Esophagus muscularis mucosa (tissue), 4 donors: ENCODE measurements at regions not wholly inside any gene's neighbourhood (a gene's known extent, or its start where the extent isn't known, plus 50 kb on each side); places are given as distances from the start of the nearest gene placed in this dataset.

Experiments used
- DNase-seq: peaks from one replicate; pipeline ENCODE4 v3.0.0-alpha.2; 2017; ENCODE audit errors: extremely low spot score
- H3K27ac ChIP-seq, 4 donors: fragments of 200-600 bp; sonication (generic); replicated peaks in 1 of 4; 1 replicate in 3 of 4; 2 replicates in 1 of 4; pipeline ENCODE4 v1.5.1; 2016 to 2019; ENCODE audit warnings: mild to moderate bottlenecking in 1 of 4
- H3K27me3 ChIP-seq, 4 donors: fragments of 200-600 bp; sonication (generic); one replicate each; pipeline versions ENCODE4 v1.5.1 to v1.6.0; 2016 to 2019
- H3K36me3 ChIP-seq, 4 donors: fragments of 200-600 bp; sonication (generic); one replicate each; pipeline ENCODE4 v1.5.1; 2016 to 2019
- H3K4me1 ChIP-seq, 4 donors: fragments of 200-600 bp; sonication (generic); one replicate each; pipeline ENCODE4 v1.5.1; 2016 to 2019
- H3K4me3 ChIP-seq, 4 donors: fragments of 200-600 bp; sonication (generic); 1 replicate in 2 of 4; 2 replicates in 2 of 4; pipeline ENCODE4 v1.5.1; 2016 to 2019; ENCODE audit warnings: mild to moderate bottlenecking in 4 of 4, moderate library complexity in 1 of 4
- H3K9me3 ChIP-seq, 4 donors: fragments of 200-600 bp; sonication (generic); 1 replicate in 3 of 4; 2 replicates in 1 of 4; pipeline ENCODE4 v1.5.1; 2016 to 2019
- CTCF ChIP-seq, 3 experiments: fragments of 200-600 bp in 2 of 3; fragments of 450-650 bp in 1 of 3; sonication (generic) in 2 of 3; IDR thresholded peaks; one replicate each; pipeline ENCODE4 v1.5.1; 2017 to 2019; ENCODE audit warnings: antibody characterized with exemption in 3 of 3, mild to moderate bottlenecking in 2 of 3, moderate library complexity in 1 of 3
- EP300 ChIP-seq: sonication (generic); formaldehyde crosslinking; IDR thresholded peaks from one replicate; pipeline ENCODE4 v1.6.1; 2017; ENCODE audit warnings: antibody characterized with exemption
- POLR2A ChIP-seq: fragments of 450-650 bp; IDR thresholded peaks from one replicate; pipeline ENCODE4 v1.6.1; 2017; ENCODE audit warnings: antibody characterized with exemption, moderate library complexity, mild to moderate bottlenecking, low read depth
- POLR2AphosphoS5 ChIP-seq, 2 donors: sonication (generic); formaldehyde crosslinking; IDR thresholded peaks; one replicate each; pipeline ENCODE4 v1.6.1; 2017; ENCODE audit warnings: antibody characterized with exemption in 2 of 2
- WGBS: methylation state at CpG from one replicate; pipeline ENCODE4 v1.1.5; 2018; 5-methylcytosine and 5-hydroxymethylcytosine counted together
- intact Hi-C: fragments of 100-400 bp; cut with DNase I; formaldehyde crosslinking; loops from one replicate; pipeline ENCODE4 v1.15.1; 2023

GRCh38 chr3:126267976-126268615 lies 87.7 kb upstream of the ALDH1L1 start:
- peaks cover 44 to 83% (median 78%) of the 10 kb centered on the region in 4 donors for H3K4me1 ChIP-seq
- DNase-seq = peak; percentile 75

GRCh38 chr3:126267169-126267975 lies 87.0 kb upstream of the ALDH1L1 start:
- Histone ChIP-seq H3K27me3 (no peaks in the 10 kb centered on the region), H3K9me3 (no peaks in the 10 kb centered on the region), H3K4me1 (peaks cover 44 to 83% (median 78%) of the 10 kb centered on the region in 4 donors), H3K27ac (peak overlapping the region; percentile 90 to 97 (median 94)), H3K4me3 (peak overlapping the region; percentile 36 to 47 (median 42)), H3K36me3 (no peaks in the 10 kb centered on the region)
- peak; percentile 94 for DNase-seq
- WGBS = 5% methylated on average over 37 of the region's 62 CpGs
- intact Hi-C loops = loop anchor here (1.0 kb wide), 1 partner anchor 90 kb away; the partner anchor contains the start of gene KLF15
- TF ChIP-seq POLR2A (peak; percentile 36), CTCF (IDR thresholded peaks at IDR 0.05) (peak in 2 of 3 experiments; percentile 14 to 26), POLR2AphosphoS5 (IDR thresholded peaks at IDR 0.05) (peak; percentile 80 to 90), EP300 (peak; percentile 92)

More at GRCh38 chr3:126267976-126268615, 87.7 kb upstream of the ALDH1L1 start:
- Histone ChIP-seq H3K27ac (peak overlapping the region; percentile 90 to 97 (median 94)), H3K27me3 (no peaks in the 10 kb centered on the region), H3K4me3 (peak overlapping the region; percentile 36 to 47 (median 42)), H3K9me3 (no peaks in the 10 kb centered on the region), H3K36me3 (no peaks in the 10 kb centered on the region)
- intact Hi-C loops = loop anchor here (1.0 kb wide), 1 partner anchor 89 kb away; the partner anchor contains the start of gene KLF15
- WGBS = 71% methylated on average over 15 of the region's 15 CpGs
- TF ChIP-seq POLR2A (no peak), POLR2AphosphoS5 (IDR thresholded peaks at IDR 0.05) (no peak), CTCF (IDR thresholded peaks at IDR 0.05) (no peak), EP300 (no peak)

GRCh38 chr3:126266850-126267168 lies 86.4 kb upstream of the ALDH1L1 start:
- peak; percentile 77 for DNase-seq
- 65% methylated on average over 5 of the region's 8 CpGs for WGBS
- H3K9me3 ChIP-seq = no peaks in the 10 kb centered on the region
- TF ChIP-seq EP300 = no peak
- TF ChIP-seq POLR2A = no peak
- TF ChIP-seq CTCF (IDR thresholded peaks at IDR 0.05) = no peak
- TF ChIP-seq POLR2AphosphoS5 (IDR thresholded peaks at IDR 0.05) = no peak
- peak overlapping the region; percentile 36 to 47 (median 42) for H3K4me3 ChIP-seq
- no peaks in the 10 kb centered on the region for H3K27me3 ChIP-seq
- peak overlapping the region; percentile 90 to 97 (median 94) for H3K27ac ChIP-seq
- H3K36me3 ChIP-seq = no peaks in the 10 kb centered on the region
- intact Hi-C loops = loop anchor here (1.0 kb wide), 1 partner anchor 90 kb away; the partner anchor contains the start of gene KLF15
- peaks cover 44 to 79% (median 76%) of the 10 kb centered on the region in 4 donors for H3K4me1 ChIP-seq

GRCh38 chr3:126266291-126266840 lies 86.0 kb upstream of the ALDH1L1 start:
- Histone ChIP-seq H3K36me3 (no peaks in the 10 kb centered on the region), H3K4me1 (peaks cover 46 to 77% (median 73%) of the 10 kb centered on the region in 4 donors), H3K27me3 (no peaks in the 10 kb centered on the region), H3K27ac (peak overlapping the region; percentile 90 to 97 (median 94)), H3K9me3 (no peaks in the 10 kb centered on the region), H3K4me3 (peak overlapping the region; percentile 36 to 47 (median 42))
- no peak for TF ChIP-seq CTCF (IDR thresholded peaks at IDR 0.05)
- no peak for TF ChIP-seq POLR2A
- peak; percentile 90 to 93 for TF ChIP-seq POLR2AphosphoS5 (IDR thresholded peaks at IDR 0.05)
- peak; percentile 95 for TF ChIP-seq EP300
- intact Hi-C loops = no loop called here
- no peak for DNase-seq
- 50% methylated on average over 11 of the region's 15 CpGs for WGBS
